ENCODE measurements at regions not wholly inside any gene's neighbourhood (a gene's known extent, or its start where the extent isn't known, plus 50 kb on each side); places are given as distances from the start of the nearest gene placed in this dataset.

DNA sequence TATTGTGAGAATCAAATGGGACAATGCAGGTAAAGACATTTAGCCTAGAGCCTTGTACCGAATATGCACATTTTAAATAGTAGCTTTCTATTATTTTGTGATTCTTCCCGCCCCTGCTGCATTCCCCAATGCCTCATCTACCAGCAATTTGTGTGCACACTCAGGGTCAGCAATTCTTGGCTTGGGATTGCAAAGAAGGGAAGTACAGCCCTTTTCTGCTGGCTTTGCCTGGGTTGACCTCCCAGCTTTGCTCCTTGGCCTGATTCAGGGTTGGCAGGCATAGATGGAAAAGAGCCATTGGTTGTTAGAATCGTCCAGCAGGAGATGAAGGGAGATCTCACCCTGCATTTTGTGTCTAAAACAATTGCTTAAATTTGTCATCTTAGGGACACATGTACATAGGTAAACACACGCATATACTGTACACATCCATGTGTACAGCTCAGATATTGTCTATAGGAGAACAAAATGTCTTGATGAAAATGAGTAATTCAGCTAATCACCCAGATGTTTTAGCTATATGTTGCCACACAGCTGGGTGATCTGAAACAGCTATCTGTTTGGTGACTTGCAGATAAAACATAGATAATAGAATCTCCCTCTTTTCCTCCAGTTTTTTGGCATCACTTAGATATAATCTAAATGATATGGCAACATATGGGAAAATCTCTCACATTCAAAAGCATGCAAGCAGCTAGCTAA, 340.9 kb upstream of the TBL1XR1 start:
- H3K4me3 ChIP-seq (ENCODE audit: low read depth, low read length), result no peak overlapping the region
- no peaks in the 10 kb centered on the region for H3K9me3 ChIP-seq

DNA sequence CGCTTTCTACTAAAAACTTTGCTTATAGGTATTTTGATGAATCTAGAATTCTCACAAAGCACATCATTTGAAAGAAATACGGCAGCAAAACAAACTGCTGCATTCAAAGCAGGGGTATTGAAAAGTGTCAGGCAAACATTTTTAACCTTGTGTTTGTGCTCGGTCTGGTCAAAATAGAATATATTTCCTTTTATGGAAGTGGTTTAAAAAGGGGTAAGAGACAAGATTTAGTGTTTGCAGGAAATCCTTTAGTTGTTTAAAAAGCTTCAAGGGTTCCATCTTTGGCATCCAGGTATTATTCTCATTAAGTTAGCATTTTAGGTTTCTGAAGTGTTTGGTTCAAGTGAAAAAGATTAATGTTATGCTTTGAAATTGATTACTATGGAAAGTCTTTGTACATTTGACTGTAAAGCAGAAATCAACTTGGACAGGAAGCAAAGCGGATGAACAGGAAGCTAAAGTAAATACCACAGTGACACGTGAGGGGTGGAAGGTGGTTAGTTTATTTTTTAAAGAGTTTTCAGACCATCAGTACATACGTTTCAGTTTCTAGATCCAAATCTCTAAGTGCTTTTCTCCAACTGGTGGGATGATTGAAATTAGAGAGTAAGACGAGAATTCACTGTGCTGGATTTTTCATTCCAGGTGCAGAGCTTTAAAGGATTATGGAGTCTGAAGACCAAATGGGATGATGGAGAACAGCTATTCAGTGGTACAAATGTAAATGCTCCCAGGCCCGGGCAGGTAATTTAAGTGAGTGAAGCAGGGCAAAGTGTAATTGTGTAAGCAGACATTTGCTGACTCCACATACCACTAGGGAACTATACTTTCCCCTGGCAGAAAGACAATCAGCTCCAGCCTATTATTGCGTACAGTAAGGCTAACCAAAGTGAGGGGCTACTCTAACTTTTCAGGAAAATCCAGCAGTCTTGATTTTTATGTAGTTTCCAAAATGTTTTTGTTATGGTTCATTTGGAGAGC, 341.8 kb upstream of the TBL1XR1 start:
- H3K4me3 ChIP-seq (ENCODE audit: low read depth, low read length), result no peak overlapping the region
- TF ChIP-seq, protein P1, sequence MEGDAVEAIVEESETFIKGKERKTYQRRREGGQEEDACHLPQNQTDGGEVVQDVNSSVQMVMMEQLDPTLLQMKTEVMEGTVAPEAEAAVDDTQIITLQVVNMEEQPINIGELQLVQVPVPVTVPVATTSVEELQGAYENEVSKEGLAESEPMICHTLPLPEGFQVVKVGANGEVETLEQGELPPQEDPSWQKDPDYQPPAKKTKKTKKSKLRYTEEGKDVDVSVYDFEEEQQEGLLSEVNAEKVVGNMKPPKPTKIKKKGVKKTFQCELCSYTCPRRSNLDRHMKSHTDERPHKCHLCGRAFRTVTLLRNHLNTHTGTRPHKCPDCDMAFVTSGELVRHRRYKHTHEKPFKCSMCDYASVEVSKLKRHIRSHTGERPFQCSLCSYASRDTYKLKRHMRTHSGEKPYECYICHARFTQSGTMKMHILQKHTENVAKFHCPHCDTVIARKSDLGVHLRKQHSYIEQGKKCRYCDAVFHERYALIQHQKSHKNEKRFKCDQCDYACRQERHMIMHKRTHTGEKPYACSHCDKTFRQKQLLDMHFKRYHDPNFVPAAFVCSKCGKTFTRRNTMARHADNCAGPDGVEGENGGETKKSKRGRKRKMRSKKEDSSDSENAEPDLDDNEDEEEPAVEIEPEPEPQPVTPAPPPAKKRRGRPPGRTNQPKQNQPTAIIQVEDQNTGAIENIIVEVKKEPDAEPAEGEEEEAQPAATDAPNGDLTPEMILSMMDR (IDR thresholded peaks at IDR 0.05; ENCODE audit: low read depth, low read length), result no peak
- no peaks in the 10 kb centered on the region for H3K36me3 ChIP-seq
- H3K4me1 ChIP-seq, result no peaks in the 10 kb centered on the region; the same call in none of the 2 replicates
- DNase-seq, result no peak
- no peaks in the 10 kb centered on the region for H3K9me3 ChIP-seq
- no peaks in the 10 kb centered on the region for H3K27me3 ChIP-seq

More for the DNA sequence above, 340.9 kb upstream of the TBL1XR1 start:
- H3K27me3 ChIP-seq, result no peaks in the 10 kb centered on the region
- TF ChIP-seq, protein P1 (IDR thresholded peaks at IDR 0.05; ENCODE audit: low read depth, low read length), result no peak
- H3K4me1 ChIP-seq, result no peaks in the 10 kb centered on the region; the same call in 1 of the 2 replicates
- DNase-seq, result no peak
- H3K36me3 ChIP-seq, result no peaks in the 10 kb centered on the region

DNA sequence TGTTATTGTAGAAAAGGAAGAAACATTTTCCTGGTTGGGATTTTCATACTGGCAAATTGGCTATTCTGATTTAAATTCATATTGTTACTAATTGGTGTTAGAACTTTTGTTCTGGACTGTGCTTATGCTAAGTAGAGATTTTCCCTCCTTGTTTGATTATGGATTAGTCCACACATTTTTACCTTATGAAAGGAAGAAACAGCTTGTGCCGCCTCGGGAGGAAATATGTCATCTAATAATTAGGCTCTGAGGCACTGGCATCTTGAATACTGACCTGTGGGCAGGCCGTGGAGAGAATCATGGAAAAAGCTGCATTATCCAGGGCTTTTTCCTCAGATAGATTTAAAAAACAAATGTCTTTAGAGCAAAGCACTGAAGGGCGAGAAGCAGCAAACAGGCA, 344.3 kb upstream of the TBL1XR1 start:
- no peak overlapping the region for H3K4me3 ChIP-seq (ENCODE audit: low read depth, low read length)
- H3K9me3 ChIP-seq, result no peaks in the 10 kb centered on the region
- no peaks in the 10 kb centered on the region for H3K36me3 ChIP-seq
- no peak for DNase-seq
- no peaks in the 10 kb centered on the region; the same call in none of the 2 replicates for H3K4me1 ChIP-seq
- H3K27me3 ChIP-seq, result no peaks in the 10 kb centered on the region
- TF ChIP-seq, protein P1 (IDR thresholded peaks at IDR 0.05; ENCODE audit: low read depth, low read length), result no peak

DNA sequence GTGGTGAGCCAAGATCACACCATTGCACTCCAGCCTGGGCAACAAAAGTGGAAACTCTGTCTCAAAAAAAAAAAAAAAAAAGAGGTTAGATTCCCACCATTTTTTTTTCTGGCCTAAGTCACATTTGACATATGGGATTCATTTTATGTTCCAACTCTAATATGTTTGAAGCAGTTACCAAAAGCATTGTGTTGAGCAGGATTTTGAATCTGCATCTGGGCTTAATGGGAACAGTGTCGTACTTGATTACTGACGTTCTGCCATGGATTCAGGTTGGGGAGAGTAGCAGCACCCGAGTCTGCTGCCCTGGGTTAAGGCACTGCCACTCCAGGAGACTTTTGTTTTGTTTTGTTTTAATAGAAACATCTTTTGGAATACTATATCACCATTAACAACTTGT, 348.7 kb upstream of the TBL1XR1 start:
- H3K4me3 ChIP-seq (ENCODE audit: low read depth, low read length), result no peak overlapping the region
- H3K36me3 ChIP-seq, result no peaks in the 10 kb centered on the region
- H3K27me3 ChIP-seq, result no peaks in the 10 kb centered on the region
- no peaks in the 10 kb centered on the region for H3K9me3 ChIP-seq
- TF ChIP-seq, protein P1 (IDR thresholded peaks at IDR 0.05; ENCODE audit: low read depth, low read length), result no peak
- H3K4me1 ChIP-seq, result no peaks in the 10 kb centered on the region; the same call in 1 of the 2 replicates
- DNase-seq, result no peak

DNA sequence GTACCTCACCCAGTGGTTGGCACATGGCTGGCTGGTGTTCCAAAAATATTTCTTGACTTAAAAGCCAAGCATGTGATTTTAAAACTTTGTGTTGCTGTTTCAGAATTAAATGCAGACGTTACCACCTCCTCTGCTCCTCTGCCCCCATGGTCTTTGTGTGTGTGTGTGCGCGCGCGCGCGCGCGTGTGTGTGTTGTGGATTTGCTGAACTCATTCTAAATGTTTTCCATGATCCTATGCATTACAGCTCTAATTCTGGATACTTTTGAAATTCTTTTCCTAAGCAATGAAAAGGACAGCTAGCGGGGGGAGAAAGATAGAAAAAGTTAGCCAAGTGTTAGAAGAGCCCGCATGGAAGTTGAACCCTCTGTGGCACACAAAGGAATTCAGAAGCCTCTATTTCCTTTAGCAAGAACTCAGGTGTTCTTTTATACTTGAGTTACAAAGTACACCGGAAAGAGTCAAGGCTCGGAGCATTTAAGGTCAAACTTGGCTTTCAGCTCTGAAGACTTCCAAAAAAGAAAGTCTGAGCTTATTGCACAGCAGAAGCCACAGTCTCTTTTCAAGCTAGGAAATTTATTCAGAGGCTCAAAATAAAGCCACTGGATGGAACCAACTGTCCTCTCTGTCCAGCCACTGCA, 350.5 kb upstream of the TBL1XR1 start:
- Histone ChIP-seq H3K4me3 (ENCODE audit: low read depth, low read length) (no peak overlapping the region), H3K9me3 (no peaks in the 10 kb centered on the region), H3K4me1 (peaks cover 4% of the 10 kb centered on the region), H3K27me3 (no peaks in the 10 kb centered on the region), H3K36me3 (no peaks in the 10 kb centered on the region)
- DNase-seq, result no peak
- TF ChIP-seq, protein P1 (IDR thresholded peaks at IDR 0.05; ENCODE audit: low read depth, low read length), result no peak

Measured in BE2C (cell line).